Hepatocyte (in vitro differentiated cells): ENCODE measurements at regions not wholly inside any gene's neighbourhood (a gene's known extent, or its start where the extent isn't known, plus 50 kb on each side); places are given as distances from the start of the nearest gene placed in this dataset.

Experiments
- DNase-seq: peaks from one replicate; pipeline ENCODE4 v3.0.0-alpha.2; 2016; ENCODE audit warnings: low spot score
- H2AFZ ChIP-seq: fragments of 200-600 bp; sonication (generic); 2 replicates; pipeline ENCODE4 v1.6.0; 2016; ENCODE audit warnings: antibody characterized with exemption, mild to moderate bottlenecking
- H3K27ac ChIP-seq: fragments of 200-600 bp; sonication (generic); 2 replicates; pipeline ENCODE4 v1.5.1; 2016; ENCODE audit warnings: mild to moderate bottlenecking
- H3K27me3 ChIP-seq: fragments of 200-600 bp; sonication (generic); 2 replicates; pipeline ENCODE4 v1.6.1; 2016
- H3K36me3 ChIP-seq: fragments of 200-600 bp; sonication (generic); replicated peaks from 2 replicates; pipeline ENCODE4 v1.5.1; 2016; ENCODE audit warnings: low read depth; ENCODE audit not compliant: insufficient read depth
- H3K4me1 ChIP-seq: fragments of 200-600 bp; sonication (generic); 2 replicates; pipeline ENCODE4 v1.5.1; 2016; ENCODE audit warnings: mild to moderate bottlenecking, moderate library complexity; ENCODE audit not compliant: insufficient read depth
- H3K4me2 ChIP-seq: fragments of 200-600 bp; sonication (generic); 2 replicates; pipeline ENCODE4 v1.6.0; 2016
- H3K4me3 ChIP-seq: fragments of 200-600 bp; sonication (generic); 2 replicates; pipeline ENCODE4 v1.5.1; 2016; ENCODE audit warnings: mild to moderate bottlenecking
- H3K79me2 ChIP-seq: fragments of 200-600 bp; sonication (generic); 2 replicates; pipeline ENCODE4 v1.6.0; 2017; ENCODE audit warnings: mild to moderate bottlenecking
- H3K9me2 ChIP-seq: fragments of 200-600 bp; sonication (generic); replicated peaks from 2 replicates; pipeline ENCODE4 v1.6.0; 2017; ENCODE audit warnings: mild to moderate bottlenecking; ENCODE audit not compliant: insufficient read depth
- H3K9me3 ChIP-seq: fragments of 200-600 bp; sonication (generic); 2 replicates; pipeline ENCODE4 v1.5.1; 2016; ENCODE audit warnings: low read depth, mild to moderate bottlenecking
- H4K20me1 ChIP-seq: fragments of 200-600 bp; sonication (generic); 2 replicates; pipeline ENCODE4 v1.6.0; 2016; ENCODE audit warnings: mild to moderate bottlenecking; ENCODE audit not compliant: insufficient read depth, poor library complexity, severe bottlenecking
- CTCF ChIP-seq: fragments of 200-600 bp; sonication (generic); IDR thresholded peaks from 2 replicates; pipeline ENCODE4 v1.5.1; 2016; ENCODE audit warnings: antibody characterized with exemption, mild to moderate bottlenecking; ENCODE audit not compliant: poor library complexity
- EZH2 ChIP-seq: fragments of 200-600 bp; sonication (generic); IDR thresholded peaks from 2 replicates; pipeline ENCODE4 v1.6.1; 2016; ENCODE audit warnings: antibody characterized with exemption, mild to moderate bottlenecking, borderline replicate concordance
- EZH2phosphoT487 ChIP-seq: fragments of 200-600 bp; sonication (generic); IDR thresholded peaks from one replicate; pipeline ENCODE4 v1.6.1; 2018; ENCODE audit warnings: antibody characterized with exemption, mild to moderate bottlenecking, low read depth, moderate library complexity; ENCODE audit not compliant: unreplicated experiment, severe bottlenecking
- WGBS: methylation state at CpG from one replicate; pipeline ENCODE4 v1.1.6; 2016; ENCODE audit warnings: low lambda C conversion rate; ENCODE audit errors: missing lambda C conversion rate; 5-methylcytosine and 5-hydroxymethylcytosine counted together

- WGBS = 91% methylated on average over 5 of the region's 5 CpGs
- Histone ChIP-seq H4K20me1 (no peaks in the 10 kb centered on the region), H3K36me3 (no peaks in the 10 kb centered on the region), H3K4me2 (no peak overlapping the region), H3K79me2 (no peaks in the 10 kb centered on the region), H3K27ac (no peak overlapping the region), H3K4me1 (no peaks in the 10 kb centered on the region), H3K4me3 (no peak overlapping the region), H3K9me3 (no peaks in the 10 kb centered on the region), H3K27me3 (peaks cover 8% of the 10 kb centered on the region), H3K9me2 (no peaks in the 10 kb centered on the region), H2AFZ (no peak overlapping the region)
- DNase-seq = no peak
- TF ChIP-seq EZH2 = no peak
- no peak for TF ChIP-seq CTCF
- TF ChIP-seq EZH2phosphoT487 = no peak
These were observed 258.0 kb upstream of the ASIC2 start for GRCh38 chr17:33551075-33551474.

- no peaks in the 10 kb centered on the region for H3K4me1 ChIP-seq
- TF ChIP-seq EZH2 = no peak
- TF ChIP-seq EZH2phosphoT487 = no peak
- no peak for TF ChIP-seq CTCF
- H3K27ac ChIP-seq = no peak overlapping the region
- H3K36me3 ChIP-seq = no peaks in the 10 kb centered on the region
- no peaks in the 10 kb centered on the region for H3K9me2 ChIP-seq
- no peaks in the 10 kb centered on the region for H4K20me1 ChIP-seq
- no peak overlapping the region for H3K4me3 ChIP-seq
- no peak for DNase-seq
- no peaks in the 10 kb centered on the region for H3K79me2 ChIP-seq
- H3K9me3 ChIP-seq = no peaks in the 10 kb centered on the region
- no peak overlapping the region for H3K4me2 ChIP-seq
- no peak overlapping the region for H2AFZ ChIP-seq
- peaks cover 8% of the 10 kb centered on the region for H3K27me3 ChIP-seq
- 57% methylated on average over 6 of the region's 6 CpGs for WGBS
These were observed 258.8 kb upstream of the ASIC2 start for GRCh38 chr17:33551911-33552310.

- H3K79me2 ChIP-seq = no peaks in the 10 kb centered on the region
- H2AFZ ChIP-seq = no peak overlapping the region
- H3K4me3 ChIP-seq = no peak overlapping the region
- no peaks in the 10 kb centered on the region for H3K4me1 ChIP-seq
- H3K4me2 ChIP-seq = no peak overlapping the region
- no peaks in the 10 kb centered on the region for H3K36me3 ChIP-seq
- DNase-seq = no peak
- no peaks in the 10 kb centered on the region for H3K9me3 ChIP-seq
- no peak overlapping the region for H3K27ac ChIP-seq
- 78% methylated on average over 5 of the region's 5 CpGs for WGBS
- H3K9me2 ChIP-seq = no peaks in the 10 kb centered on the region
- H4K20me1 ChIP-seq = no peaks in the 10 kb centered on the region
- no peaks in the 10 kb centered on the region for H3K27me3 ChIP-seq
- TF ChIP-seq EZH2phosphoT487 (no peak), EZH2 (no peak), CTCF (no peak)
These were observed 267.1 kb upstream of the ASIC2 start for GRCh38 chr17:33560165-33560564.

GRCh38 chr17:33560871-33561270, 267.8 kb upstream of the ASIC2 start:
- Histone ChIP-seq H3K36me3 (no peaks in the 10 kb centered on the region), H3K9me3 (no peaks in the 10 kb centered on the region), H3K27me3 (no peaks in the 10 kb centered on the region), H4K20me1 (no peaks in the 10 kb centered on the region), H3K4me1 (no peaks in the 10 kb centered on the region), H3K79me2 (no peaks in the 10 kb centered on the region), H3K27ac (no peak overlapping the region), H2AFZ (no peak overlapping the region), H3K9me2 (no peaks in the 10 kb centered on the region), H3K4me2 (no peak overlapping the region), H3K4me3 (no peak overlapping the region)
- TF ChIP-seq EZH2phosphoT487 = no peak
- no peak for TF ChIP-seq CTCF
- no peak for TF ChIP-seq EZH2
- 94% methylated on average over 3 of the region's 3 CpGs for WGBS
- DNase-seq = no peak
